Testis (tissue), 2 donors: ENCODE measurements at regions not wholly inside any gene's neighbourhood (a gene's known extent, or its start where the extent isn't known, plus 50 kb on each side); places are given as distances from the start of the nearest gene placed in this dataset.

Source experiments
- CTCF ChIP-seq, 3 experiments: fragments of 450-650 bp in 2 of 3; fragments of 200-600 bp in 1 of 3; sonication (generic) in 1 of 3; IDR thresholded peaks; one replicate each; pipeline ENCODE4 v1.5.1; 2016 to 2019; ENCODE audit warnings: antibody characterized with exemption in 3 of 3, mild to moderate bottlenecking in 2 of 3, moderate library complexity in 1 of 3
- POLR2A ChIP-seq: fragments of 450-650 bp; IDR thresholded peaks from one replicate; pipeline ENCODE4 v1.6.1; 2017; ENCODE audit warnings: antibody characterized with exemption, mild to moderate bottlenecking, moderate library complexity

- TF ChIP-seq POLR2A (no peak), CTCF (IDR thresholded peaks at IDR 0.05) (no peak)
Observed at GRCh38 chr10:88100281-88100680, 236.9 kb downstream of the PTEN start.
